HEK293 (cell line): ENCODE measurements at regions not wholly inside any gene's neighbourhood (a gene's known extent, or its start where the extent isn't known, plus 50 kb on each side); places are given as distances from the start of the nearest gene placed in this dataset.

ENCODE experiments used
- CTCF ChIA-PET: fragments of 350-600 bp; formaldehyde crosslinking; extraction: SDS; loops from one replicate; lab custom pipeline; 2021; ENCODE audit warnings: antibody characterized with exemption; lab: Yijun Ruan, JAX
- POLR2A ChIA-PET: fragments of 300-600 bp; formaldehyde crosslinking; extraction: SDS; loops from one replicate; lab custom pipeline; 2020; ENCODE audit warnings: antibody characterized with exemption, inconsistent platforms; lab: Yijun Ruan, JAX
- H3K27ac ChIP-seq: fragments of 200-500 bp; sonication (Bioruptor generic); 2 replicates; pipeline ENCODE4 v1.5.1; 2014; ENCODE audit warnings: low read depth, low read length, control low read depth, inconsistent platforms; ENCODE audit errors: extremely low read depth
- H3K36me3 ChIP-seq, 2 experiments: fragments of 200-500 bp in 1 of 2; sonication (Bioruptor generic) in 1 of 2; 1 replicate in 1 of 2; 2 replicates in 1 of 2; pipeline ENCODE4 v1.5.1; 2014 to 2017; ENCODE audit warnings: inconsistent platforms in 2 of 2, low read length in 2 of 2; ENCODE audit not compliant: control insufficient read depth in 2 of 2, insufficient read depth in 1 of 2
- H3K4me1 ChIP-seq: fragments of 200-500 bp; sonication (Bioruptor generic); 2 replicates; pipeline ENCODE4 v1.5.1; 2014; ENCODE audit warnings: mild to moderate bottlenecking, low read length, inconsistent platforms; ENCODE audit not compliant: control insufficient read depth, insufficient read depth
- H3K4me3 ChIP-seq: 2 replicates; pipeline ENCODE4 v1.5.1; 2011; ENCODE audit warnings: low read depth, mild to moderate bottlenecking, control low read depth, low read length, moderate library complexity
- H3K9me3 ChIP-seq: fragments of 200-500 bp; sonication (Bioruptor generic); 2 replicates; pipeline ENCODE4 v1.5.1; 2014; ENCODE audit warnings: low read depth, low read length, inconsistent platforms; ENCODE audit not compliant: control insufficient read depth, insufficient read depth
- EGR2 ChIP-seq: fragments of 450-650 bp; formaldehyde crosslinking; IDR thresholded peaks from 2 replicates; pipeline ENCODE4 v1.5.1; 2016; ENCODE audit warnings: low read depth, missing biosample characterization, missing genetic modification characterization
- MEIS1 ChIP-seq: sonication (generic); formaldehyde crosslinking; IDR thresholded peaks from 2 replicates; pipeline ENCODE4 v1.8.1; 2022; ENCODE audit warnings: missing genetic modification reagents, mild to moderate bottlenecking, borderline replicate concordance
- SALL2 ChIP-seq: fragments of 450-650 bp; formaldehyde crosslinking; IDR thresholded peaks from 2 replicates; pipeline ENCODE4 v1.5.0; 2017; ENCODE audit warnings: missing biosample characterization, mild to moderate bottlenecking, missing genetic modification characterization, borderline replicate concordance
- ZBTB48 ChIP-seq: fragments of 450-650 bp; formaldehyde crosslinking; IDR thresholded peaks from 2 replicates; pipeline ENCODE4 v1.5.1; 2016; ENCODE audit warnings: missing biosample characterization, missing genetic modification characterization
- ZBTB8A ChIP-seq: fragments of 450-650 bp; formaldehyde crosslinking; IDR thresholded peaks from 2 replicates; pipeline ENCODE4 v1.5.1; 2016; ENCODE audit warnings: missing biosample characterization, missing genetic modification characterization
- ZNF138 ChIP-seq: fragments of 450-650 bp; formaldehyde crosslinking; IDR thresholded peaks from 2 replicates; pipeline ENCODE4 v1.5.1; 2016; ENCODE audit warnings: missing biosample characterization, missing genetic modification characterization, borderline replicate concordance
- ZNF169 ChIP-seq: fragments of 450-650 bp; formaldehyde crosslinking; IDR thresholded peaks from 2 replicates; pipeline ENCODE4 v1.5.1; 2016; ENCODE audit warnings: missing biosample characterization, missing genetic modification characterization
- ZNF221 ChIP-seq: fragments of 450-650 bp; formaldehyde crosslinking; IDR thresholded peaks from 2 replicates; pipeline ENCODE4 v1.5.1; 2017; ENCODE audit warnings: missing biosample characterization, missing genetic modification characterization, borderline replicate concordance
- ZNF239 ChIP-seq: fragments of 450-650 bp; formaldehyde crosslinking; IDR thresholded peaks from 2 replicates; pipeline ENCODE4 v1.5.1; 2016; ENCODE audit warnings: missing biosample characterization, missing genetic modification characterization
- ZNF302 ChIP-seq: fragments of 450-650 bp; formaldehyde crosslinking; IDR thresholded peaks from 2 replicates; pipeline ENCODE4 v1.5.1; 2016; ENCODE audit warnings: missing biosample characterization, missing genetic modification characterization, low read depth
- ZNF311 ChIP-seq: fragments of 450-650 bp; formaldehyde crosslinking; IDR thresholded peaks from 2 replicates; pipeline ENCODE4 v1.5.1; 2017; ENCODE audit warnings: missing biosample characterization, missing genetic modification characterization, borderline replicate concordance
- ZNF324 ChIP-seq: fragments of 450-650 bp; formaldehyde crosslinking; IDR thresholded peaks from 2 replicates; pipeline ENCODE4 v1.5.1; 2016; ENCODE audit warnings: missing biosample characterization, missing genetic modification characterization
- ZNF335 ChIP-seq: fragments of 450-650 bp; formaldehyde crosslinking; conservative IDR thresholded peaks from 2 replicates; pipeline ENCODE4 v1.5.1; 2016; ENCODE audit warnings: missing biosample characterization, missing genetic modification characterization
- ZNF658 ChIP-seq: fragments of 450-650 bp; formaldehyde crosslinking; IDR thresholded peaks from 2 replicates; pipeline ENCODE4; 2016; ENCODE audit warnings: missing biosample characterization, missing genetic modification characterization
- ZNF660 ChIP-seq: fragments of 450-650 bp; IDR thresholded peaks from 2 replicates; pipeline ENCODE4 v1.5.1; 2018; ENCODE audit warnings: missing biosample characterization, mild to moderate bottlenecking, missing genetic modification characterization
- ZNF670 ChIP-seq: fragments of 450-650 bp; formaldehyde crosslinking; IDR thresholded peaks from 2 replicates; pipeline ENCODE4 v1.5.1; 2016; ENCODE audit warnings: missing biosample characterization, missing genetic modification characterization, low read depth
- ZSCAN23 ChIP-seq: fragments of 450-650 bp; formaldehyde crosslinking; IDR thresholded peaks from 2 replicates; pipeline ENCODE4 v1.5.1; 2016; ENCODE audit warnings: missing biosample characterization, missing genetic modification characterization
- ZSCAN30 ChIP-seq: fragments of 450-650 bp; IDR thresholded peaks from 2 replicates; pipeline ENCODE4 v1.5.1; 2018; ENCODE audit warnings: missing biosample characterization, mild to moderate bottlenecking, missing genetic modification characterization, moderate library complexity
- TF ChIP-seq, protein P1 (sequence below): fragments of 450-650 bp; formaldehyde crosslinking; IDR thresholded peaks from 2 replicates; pipeline ENCODE4 v1.5.1; 2017; ENCODE audit warnings: missing biosample characterization, mild to moderate bottlenecking, missing genetic modification characterization, moderate library complexity
- TF ChIP-seq, protein P2 (sequence below): fragments of 450-650 bp; formaldehyde crosslinking; IDR thresholded peaks from 2 replicates; pipeline ENCODE4 v1.5.1; 2016; ENCODE audit warnings: missing biosample characterization, missing genetic modification characterization
- TF ChIP-seq, protein P3 (sequence below): fragments of 450-650 bp; formaldehyde crosslinking; IDR thresholded peaks from 2 replicates; pipeline ENCODE4 v1.5.1; 2017; ENCODE audit warnings: missing biosample characterization, missing genetic modification characterization

DNA sequence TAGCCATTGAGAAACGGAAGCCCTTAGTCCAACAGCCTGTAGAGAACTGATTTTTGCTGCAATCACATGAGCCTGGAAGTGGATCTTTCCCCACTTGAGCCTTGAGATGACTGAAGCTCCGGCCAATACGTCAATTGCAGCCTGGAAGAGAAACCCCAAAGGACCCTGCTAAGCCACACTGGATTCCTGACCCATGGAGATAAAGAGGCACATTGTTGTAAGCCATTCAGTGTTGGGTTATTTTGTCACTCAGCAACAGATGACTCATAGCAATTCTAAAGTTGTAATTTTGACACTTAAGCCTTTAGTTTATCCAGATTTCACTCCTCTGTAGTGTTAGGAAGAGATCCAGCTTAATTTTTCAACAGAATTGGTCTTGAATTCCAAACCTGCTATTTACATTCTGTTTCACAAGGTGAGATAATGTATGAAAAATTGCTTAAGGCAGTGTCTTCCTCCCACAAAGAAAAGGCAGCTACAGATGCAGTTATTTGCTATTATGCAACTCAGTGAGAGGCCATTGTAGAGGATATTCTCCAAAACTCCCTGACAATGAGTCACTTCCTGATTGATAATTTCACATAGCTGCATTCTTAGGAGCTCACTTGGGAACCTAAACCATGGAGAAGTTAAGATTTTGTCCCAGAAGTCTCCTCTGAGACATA is 59.4 kb upstream of the TSHZ3 start:
- CTCF ChIA-PET = interaction anchor here (0.6 to 1.3 kb wide), 7 partner anchors 11 to 904 kb away, joined by 3 to 5 read pairs (median 3); no protein-coding TSS in a partner anchor
- POLR2A ChIA-PET = interaction anchor here (0.5 to 0.9 kb wide), 3 partner anchors 56 to 746 kb away, joined by 3 to 6 read pairs (median 4); no protein-coding TSS in a partner anchor
- 0 out of 2 replicates have a peak, but pooled peaks have one; percentile 17 for TF ChIP-seq ZNF335 (tag by site-specific recombination)
- no peak; the same call in 1 of the 2 replicates for TF ChIP-seq ZNF660

DNA sequence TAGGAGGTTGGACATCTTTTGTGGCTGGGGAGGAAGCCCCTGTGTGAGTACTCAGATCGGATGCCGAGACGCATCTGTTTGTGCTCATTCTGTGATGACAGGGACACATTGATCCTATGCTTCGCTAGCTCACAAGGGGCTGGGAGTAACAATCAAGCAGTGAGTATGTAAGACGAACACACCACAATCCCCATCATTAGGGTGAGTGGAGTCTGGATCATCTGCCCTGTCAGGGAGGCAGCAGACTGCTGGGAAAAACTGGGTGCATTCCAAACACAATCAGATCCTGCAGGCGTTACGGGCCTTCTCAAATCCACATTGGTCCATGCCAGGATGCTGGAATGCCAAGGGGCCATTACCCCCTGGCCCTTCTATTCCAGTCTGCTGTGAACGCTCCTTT is 64.1 kb upstream of the TSHZ3 start:
- CTCF ChIA-PET = interaction anchor here (0.6 kb wide), 2 partner anchors 14 to 812 kb away, joined by 3 read pairs; no protein-coding TSS in a partner anchor
- TF ChIP-seq ZNF311 (tag by site-specific recombination) (no peak), MEIS1 (CRISPR knock-in tag) (no peak), ZNF302 (tag by site-specific recombination) (no peak), ZNF670 (tag by site-specific recombination) (no peak), ZSCAN30 (tag by site-specific recombination) (no peak), ZNF324 (tag by site-specific recombination) (no peak), EGR2 (tag by site-specific recombination) (no peak), ZNF169 (tag by site-specific recombination) (no peak), ZNF658 (tag by site-specific recombination) (no peak), ZNF239 (tag by site-specific recombination) (no peak), ZBTB8A (tag by site-specific recombination) (no peak), ZNF138 (tag by site-specific recombination) (no peak), ZNF221 (tag by site-specific recombination) (no peak), ZSCAN23 (tag by site-specific recombination) (no peak)
- TF ChIP-seq, protein P1, sequence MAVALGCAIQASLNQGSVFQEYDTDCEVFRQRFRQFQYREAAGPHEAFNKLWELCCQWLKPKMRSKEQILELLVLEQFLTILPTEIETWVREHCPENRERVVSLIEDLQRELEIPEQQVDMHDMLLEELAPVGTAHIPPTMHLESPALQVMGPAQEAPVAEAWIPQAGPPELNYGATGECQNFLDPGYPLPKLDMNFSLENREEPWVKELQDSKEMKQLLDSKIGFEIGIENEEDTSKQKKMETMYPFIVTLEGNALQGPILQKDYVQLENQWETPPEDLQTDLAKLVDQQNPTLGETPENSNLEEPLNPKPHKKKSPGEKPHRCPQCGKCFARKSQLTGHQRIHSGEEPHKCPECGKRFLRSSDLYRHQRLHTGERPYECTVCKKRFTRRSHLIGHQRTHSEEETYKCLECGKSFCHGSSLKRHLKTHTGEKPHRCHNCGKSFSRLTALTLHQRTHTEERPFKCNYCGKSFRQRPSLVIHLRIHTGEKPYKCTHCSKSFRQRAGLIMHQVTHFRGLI (tag by site-specific recombination) = no peak
- TF ChIP-seq, protein P2, sequence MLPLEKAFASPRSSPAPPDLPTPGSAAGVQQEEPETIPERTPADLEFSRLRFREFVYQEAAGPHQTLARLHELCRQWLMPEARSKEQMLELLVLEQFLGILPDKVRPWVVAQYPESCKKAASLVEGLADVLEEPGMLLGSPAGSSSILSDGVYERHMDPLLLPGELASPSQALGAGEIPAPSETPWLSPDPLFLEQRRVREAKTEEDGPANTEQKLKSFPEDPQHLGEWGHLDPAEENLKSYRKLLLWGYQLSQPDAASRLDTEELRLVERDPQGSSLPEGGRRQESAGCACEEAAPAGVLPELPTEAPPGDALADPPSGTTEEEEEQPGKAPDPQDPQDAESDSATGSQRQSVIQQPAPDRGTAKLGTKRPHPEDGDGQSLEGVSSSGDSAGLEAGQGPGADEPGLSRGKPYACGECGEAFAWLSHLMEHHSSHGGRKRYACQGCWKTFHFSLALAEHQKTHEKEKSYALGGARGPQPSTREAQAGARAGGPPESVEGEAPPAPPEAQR (tag by site-specific recombination) = no peak

More for the DNA sequence above, 59.4 kb upstream of the TSHZ3 start:
- H3K4me3 ChIP-seq = no peak overlapping the region
- no peaks in the 10 kb centered on the region for H3K9me3 ChIP-seq
- H3K27ac ChIP-seq = no peak overlapping the region
- H3K4me1 ChIP-seq = peaks cover 6% of the 10 kb centered on the region
- H3K36me3 ChIP-seq = no peaks in the 10 kb centered on the region; a peak in 1 of 3 replicates

DNA sequence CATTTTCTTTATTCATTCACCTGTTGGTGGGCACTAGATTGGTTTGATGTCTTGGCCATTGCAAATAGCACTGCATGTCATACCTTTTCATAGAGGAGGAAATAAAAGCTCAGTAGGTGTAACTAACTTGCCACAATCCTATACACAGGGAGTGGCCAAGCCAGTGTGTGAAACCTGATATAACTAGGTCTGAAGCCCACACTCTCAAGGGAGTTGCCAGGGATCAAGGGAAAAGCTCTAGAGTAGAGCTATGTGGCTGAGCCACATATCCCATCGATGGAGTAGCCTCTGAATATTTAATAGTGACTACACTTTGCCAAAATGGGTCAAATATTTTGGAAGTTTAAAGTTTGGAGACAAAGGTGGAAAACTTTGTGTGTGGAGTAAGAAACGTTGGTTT is 66.1 kb upstream of the TSHZ3 start:
- H3K36me3 ChIP-seq = no peaks in the 10 kb centered on the region
- no peaks in the 10 kb centered on the region; the same call in 1 of the 2 replicates for H3K9me3 ChIP-seq
- peaks cover 7% of the 10 kb centered on the region for H3K4me1 ChIP-seq
- no peak overlapping the region for H3K27ac ChIP-seq
- ChIA-PET CTCF (interaction anchor here (0.6 to 0.7 kb wide), 3 partner anchors 18 to 746 kb away, joined by 3 to 5 read pairs (median 3); no protein-coding TSS in a partner anchor), POLR2A (no interaction called here)
- peak; percentile 74 for TF ChIP-seq ZBTB48 (tag by site-specific recombination)
- TF ChIP-seq SALL2 (tag by site-specific recombination) = no peak
- TF ChIP-seq, protein P3, sequence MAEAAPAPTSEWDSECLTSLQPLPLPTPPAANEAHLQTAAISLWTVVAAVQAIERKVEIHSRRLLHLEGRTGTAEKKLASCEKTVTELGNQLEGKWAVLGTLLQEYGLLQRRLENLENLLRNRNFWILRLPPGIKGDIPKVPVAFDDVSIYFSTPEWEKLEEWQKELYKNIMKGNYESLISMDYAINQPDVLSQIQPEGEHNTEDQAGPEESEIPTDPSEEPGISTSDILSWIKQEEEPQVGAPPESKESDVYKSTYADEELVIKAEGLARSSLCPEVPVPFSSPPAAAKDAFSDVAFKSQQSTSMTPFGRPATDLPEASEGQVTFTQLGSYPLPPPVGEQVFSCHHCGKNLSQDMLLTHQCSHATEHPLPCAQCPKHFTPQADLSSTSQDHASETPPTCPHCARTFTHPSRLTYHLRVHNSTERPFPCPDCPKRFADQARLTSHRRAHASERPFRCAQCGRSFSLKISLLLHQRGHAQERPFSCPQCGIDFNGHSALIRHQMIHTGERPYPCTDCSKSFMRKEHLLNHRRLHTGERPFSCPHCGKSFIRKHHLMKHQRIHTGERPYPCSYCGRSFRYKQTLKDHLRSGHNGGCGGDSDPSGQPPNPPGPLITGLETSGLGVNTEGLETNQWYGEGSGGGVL (tag by site-specific recombination) = no peak
- no peak overlapping the region for H3K4me3 ChIP-seq

More for the DNA sequence above, 64.1 kb upstream of the TSHZ3 start:
- Histone ChIP-seq H3K4me1 (peaks cover 11% of the 10 kb centered on the region), H3K27ac (no peak overlapping the region), H3K4me3 (no peak overlapping the region), H3K36me3 (no peaks in the 10 kb centered on the region; a peak in 1 of 3 replicates), H3K9me3 (no peaks in the 10 kb centered on the region; the same call in 1 of the 2 replicates)
- POLR2A ChIA-PET = no interaction called here
